GM12865 (cell line): ENCODE measurements at regions not wholly inside any gene's neighbourhood (a gene's known extent, or its start where the extent isn't known, plus 50 kb on each side); places are given as distances from the start of the nearest gene placed in this dataset.
A peak's percentile ranks its signal among the peaks of the same experiment; 100 is the strongest.

Experiments
- DNase-seq: peaks from one replicate; pipeline ENCODE4 v3.0.0; 2010; ENCODE audit warnings: low read depth
- H3K4me3 ChIP-seq: 2 replicates; pipeline ENCODE4 v1.5.1; 2011; ENCODE audit warnings: mild to moderate bottlenecking, low read depth, low read length, control low read depth
- TF ChIP-seq, protein P1 (sequence below): IDR thresholded peaks from 2 replicates; pipeline ENCODE4 v1.5.1; 2011; ENCODE audit warnings: low read length, control low read depth, low read depth, inconsistent platforms; ENCODE audit not compliant: insufficient read depth; ENCODE audit errors: missing control alignments

DNA sequence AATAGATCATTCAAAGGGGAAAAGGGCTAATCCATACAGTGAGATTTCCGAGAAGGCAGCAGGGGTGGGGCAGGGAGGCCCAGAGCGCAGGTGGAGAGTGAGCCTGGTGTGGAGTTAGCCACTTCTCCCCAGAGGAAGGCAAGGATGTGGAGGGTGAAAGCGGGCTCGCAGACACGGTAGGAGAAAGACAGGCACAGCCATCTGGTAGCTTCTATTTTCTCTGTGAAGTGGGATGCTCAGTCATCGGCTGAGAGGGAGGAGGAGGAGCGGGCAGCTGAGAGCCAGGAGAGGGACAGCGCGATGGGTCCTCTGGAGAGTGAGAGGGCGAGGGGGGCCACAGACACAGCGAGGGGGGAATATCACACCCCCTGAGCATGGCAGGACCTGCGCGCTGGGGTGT is 153.3 kb upstream of the NDUFV2 start:
- TF ChIP-seq, protein P1, sequence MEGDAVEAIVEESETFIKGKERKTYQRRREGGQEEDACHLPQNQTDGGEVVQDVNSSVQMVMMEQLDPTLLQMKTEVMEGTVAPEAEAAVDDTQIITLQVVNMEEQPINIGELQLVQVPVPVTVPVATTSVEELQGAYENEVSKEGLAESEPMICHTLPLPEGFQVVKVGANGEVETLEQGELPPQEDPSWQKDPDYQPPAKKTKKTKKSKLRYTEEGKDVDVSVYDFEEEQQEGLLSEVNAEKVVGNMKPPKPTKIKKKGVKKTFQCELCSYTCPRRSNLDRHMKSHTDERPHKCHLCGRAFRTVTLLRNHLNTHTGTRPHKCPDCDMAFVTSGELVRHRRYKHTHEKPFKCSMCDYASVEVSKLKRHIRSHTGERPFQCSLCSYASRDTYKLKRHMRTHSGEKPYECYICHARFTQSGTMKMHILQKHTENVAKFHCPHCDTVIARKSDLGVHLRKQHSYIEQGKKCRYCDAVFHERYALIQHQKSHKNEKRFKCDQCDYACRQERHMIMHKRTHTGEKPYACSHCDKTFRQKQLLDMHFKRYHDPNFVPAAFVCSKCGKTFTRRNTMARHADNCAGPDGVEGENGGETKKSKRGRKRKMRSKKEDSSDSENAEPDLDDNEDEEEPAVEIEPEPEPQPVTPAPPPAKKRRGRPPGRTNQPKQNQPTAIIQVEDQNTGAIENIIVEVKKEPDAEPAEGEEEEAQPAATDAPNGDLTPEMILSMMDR: no peak
- no peak for DNase-seq
- H3K4me3 ChIP-seq: no peak overlapping the region

DNA sequence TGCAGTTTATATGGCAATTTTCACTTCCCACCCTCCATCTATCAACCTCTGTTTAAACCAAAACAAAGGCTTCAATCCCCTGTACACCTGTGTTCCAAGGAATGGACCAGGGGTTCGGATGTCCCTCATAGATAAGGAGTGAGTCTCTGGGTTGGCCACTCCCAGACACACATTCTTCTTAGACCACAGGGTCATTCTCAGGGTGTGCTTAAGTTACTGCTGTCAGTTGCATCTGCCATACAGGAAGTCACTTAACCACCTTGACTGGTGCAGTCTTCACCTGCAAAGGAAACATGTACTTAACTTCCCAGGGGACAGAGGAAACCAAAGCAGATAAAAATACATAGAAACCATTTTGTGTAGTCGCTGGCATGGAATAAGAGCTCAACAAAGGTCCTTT is 151.0 kb upstream of the NDUFV2 start:
- H3K4me3 ChIP-seq: no peak overlapping the region
- TF ChIP-seq, protein P1: no peak
- DNase-seq: peak; percentile 74

DNA sequence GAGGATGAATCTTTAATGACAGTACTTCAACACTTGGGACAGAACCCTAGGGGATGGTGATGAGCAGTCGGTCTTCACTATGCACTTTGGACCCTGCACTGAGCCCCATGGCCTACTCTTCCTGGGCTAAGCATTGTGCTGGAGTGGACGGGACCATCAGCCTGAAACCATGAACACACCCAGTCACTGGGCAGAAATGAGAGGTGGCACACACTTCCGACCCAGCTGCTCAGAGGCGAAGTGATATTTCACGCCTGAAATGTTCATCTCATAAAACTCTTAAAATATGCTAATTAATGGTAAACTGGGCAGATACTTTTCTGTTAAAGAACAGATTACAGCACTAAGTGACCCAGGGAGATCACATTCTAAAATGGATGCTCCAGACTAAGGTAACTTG is 150.3 kb upstream of the NDUFV2 start:
- H3K4me3 ChIP-seq: no peak overlapping the region
- DNase-seq: no peak
- TF ChIP-seq, protein P1: no peak

DNA sequence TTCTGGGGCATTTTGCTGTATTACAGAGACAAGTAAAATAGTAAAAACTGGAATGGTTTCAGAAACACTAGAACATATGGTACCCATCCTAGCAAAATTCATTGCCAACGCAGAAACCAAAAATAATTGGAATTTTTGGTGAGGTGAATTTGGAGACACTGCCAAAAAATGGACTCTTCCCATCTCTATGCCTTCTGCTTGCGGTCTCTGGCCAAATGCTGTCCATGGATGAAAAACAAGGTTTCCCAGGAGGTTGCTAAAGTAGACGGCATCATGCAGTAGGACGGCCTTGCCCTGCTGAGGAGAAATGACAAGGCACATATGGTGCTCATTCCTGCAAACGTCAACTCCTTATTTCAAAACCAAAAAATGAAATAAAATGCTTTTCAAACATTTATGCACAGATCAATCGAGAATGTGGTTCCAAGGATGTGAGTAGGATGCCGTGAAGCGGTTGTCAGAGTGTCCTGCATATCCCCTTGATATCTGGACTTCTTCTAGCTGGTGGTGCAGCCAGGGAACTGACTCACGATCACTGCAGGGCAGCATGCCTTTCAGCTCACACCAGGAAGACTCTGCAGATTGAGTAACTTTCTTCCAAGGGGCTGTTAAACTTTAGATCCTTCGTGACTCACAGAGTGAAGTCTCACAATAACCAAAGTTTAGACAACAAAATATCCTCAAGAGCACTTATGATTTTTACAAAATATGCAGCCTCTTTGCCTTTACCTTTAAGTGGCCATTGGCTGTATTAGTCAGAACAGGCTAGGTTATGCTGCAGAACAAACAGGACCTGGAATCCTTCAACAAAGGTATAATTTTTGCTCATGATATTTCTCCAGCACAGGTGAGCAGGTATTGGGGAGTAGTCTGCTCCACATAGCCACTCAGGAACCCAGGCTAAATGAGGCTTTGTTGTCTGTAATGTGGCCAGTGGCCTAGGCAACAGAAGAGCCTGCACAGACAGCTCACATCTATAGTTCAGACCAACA is 149.4 kb upstream of the NDUFV2 start:
- TF ChIP-seq, protein P1: no peak
- no peak overlapping the region for H3K4me3 ChIP-seq
- no peak for DNase-seq

DNA sequence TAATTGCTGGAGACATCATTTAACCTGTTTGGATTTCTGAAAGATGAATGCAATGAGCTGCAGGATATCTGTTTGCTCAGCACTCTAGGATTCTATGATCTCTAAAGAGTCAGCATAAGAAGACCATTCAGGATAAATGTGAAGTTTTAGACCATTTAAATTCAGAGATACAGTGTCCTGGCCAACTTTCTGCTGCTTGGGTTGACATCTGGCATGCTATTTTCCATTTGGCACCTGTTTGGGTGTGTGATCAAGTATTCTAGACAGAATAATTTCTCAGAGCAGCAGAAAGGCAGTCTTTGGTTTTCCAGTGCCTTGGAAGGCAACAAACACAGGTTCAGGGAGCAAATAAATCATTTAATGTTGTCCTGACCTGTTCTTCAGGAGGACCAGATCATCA is 144.8 kb upstream of the NDUFV2 start:
- DNase-seq: no peak
- TF ChIP-seq, protein P1: no peak

DNA sequence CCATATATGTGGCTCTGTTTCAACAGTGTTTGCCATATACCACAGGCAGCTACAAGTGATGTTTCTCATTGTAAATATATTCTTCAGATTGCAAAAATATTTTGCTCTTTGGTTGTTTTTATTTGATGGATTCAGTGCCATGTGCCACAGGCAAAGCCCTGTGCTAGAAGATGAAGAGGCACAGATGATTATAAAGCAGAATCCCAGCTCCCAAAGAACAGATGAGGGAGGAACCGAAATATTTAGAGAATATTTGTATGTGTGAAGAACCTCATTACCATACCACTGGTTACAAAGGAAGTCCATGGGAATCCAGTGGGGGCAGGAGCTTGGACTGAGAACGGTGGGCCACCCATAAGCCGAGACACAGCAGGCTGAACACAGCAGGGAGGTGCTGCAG is 143.8 kb upstream of the NDUFV2 start:
- TF ChIP-seq, protein P1: no peak

More for the DNA sequence above, 144.8 kb upstream of the NDUFV2 start:
- H3K4me3 ChIP-seq: no peak overlapping the region

DNA sequence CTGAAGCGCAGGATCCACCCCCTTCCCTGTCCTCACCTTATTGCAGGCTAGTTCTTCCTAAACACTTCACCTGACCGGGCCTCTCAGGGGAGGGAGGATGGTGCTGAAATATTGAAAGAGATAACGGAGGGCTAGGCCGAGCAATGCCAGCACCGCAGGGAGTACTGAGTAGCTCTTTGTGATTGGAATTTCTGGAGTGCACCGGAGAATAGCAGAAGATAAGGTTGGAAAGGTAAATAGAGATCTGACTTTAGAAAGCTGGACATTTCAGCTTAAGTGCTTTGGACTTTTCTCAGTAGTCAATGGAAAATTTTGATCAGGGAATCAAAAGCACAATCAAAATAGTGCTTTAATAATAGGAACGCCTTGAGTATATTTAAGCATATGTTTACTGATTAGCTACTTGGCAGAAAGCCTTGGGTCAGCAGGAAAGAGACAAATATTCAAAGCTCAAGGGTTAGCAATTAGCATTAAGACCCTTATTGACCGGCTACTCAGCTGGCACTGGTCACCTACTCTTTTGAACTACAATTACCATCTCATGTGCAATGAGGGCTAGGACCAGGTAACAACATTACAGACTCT is 142.9 kb upstream of the NDUFV2 start:
- no peak overlapping the region for H3K4me3 ChIP-seq
- TF ChIP-seq, protein P1: no peak
- DNase-seq: no peak

More for the DNA sequence above, 143.8 kb upstream of the NDUFV2 start:
- DNase-seq: no peak
- H3K4me3 ChIP-seq: no peak overlapping the region
